Fibroblast of the aortic adventitia (primary cell): ENCODE measurements at regions not wholly inside any gene's neighbourhood (a gene's known extent, or its start where the extent isn't known, plus 50 kb on each side); places are given as distances from the start of the nearest gene placed in this dataset.
A peak's percentile ranks its signal among the peaks of the same experiment; 100 is the strongest.

Source experiments
- DNase-seq: peaks from one replicate; pipeline ENCODE4 v3.0.0-alpha.2; 2010; ENCODE audit warnings: low read depth
- H3K4me3 ChIP-seq: 2 replicates; pipeline ENCODE4 v1.5.1; 2011; ENCODE audit warnings: low read depth, mild to moderate bottlenecking, control low read depth, low read length, moderate library complexity
- TF ChIP-seq, protein P1 (sequence below): IDR thresholded peaks from 2 replicates; pipeline ENCODE4 v1.5.1; 2011; ENCODE audit warnings: mild to moderate bottlenecking, low read length, control low read depth, inconsistent platforms; ENCODE audit not compliant: insufficient read depth

DNA sequence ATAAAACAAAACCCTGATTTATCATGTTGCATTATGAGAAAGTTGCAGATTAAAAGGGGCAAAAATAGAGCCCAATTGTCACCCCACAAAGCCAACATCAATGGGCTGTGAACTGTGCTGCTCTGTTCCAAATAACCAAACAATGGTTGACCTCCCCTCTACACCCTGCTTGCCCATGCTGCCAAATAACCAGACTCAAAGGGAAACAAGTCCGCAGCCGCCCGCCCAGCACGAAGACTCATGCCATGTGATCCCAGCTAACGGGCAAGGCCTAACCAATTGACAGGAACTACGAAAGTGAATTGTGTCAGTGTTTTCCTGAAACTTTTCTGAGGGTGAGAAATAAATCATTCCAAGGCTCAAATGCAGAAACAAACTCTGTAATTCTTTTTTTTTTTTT lies 97.9 kb upstream of the RIOK3 start:
- H3K4me3 ChIP-seq: no peak overlapping the region
- TF ChIP-seq, protein P1, sequence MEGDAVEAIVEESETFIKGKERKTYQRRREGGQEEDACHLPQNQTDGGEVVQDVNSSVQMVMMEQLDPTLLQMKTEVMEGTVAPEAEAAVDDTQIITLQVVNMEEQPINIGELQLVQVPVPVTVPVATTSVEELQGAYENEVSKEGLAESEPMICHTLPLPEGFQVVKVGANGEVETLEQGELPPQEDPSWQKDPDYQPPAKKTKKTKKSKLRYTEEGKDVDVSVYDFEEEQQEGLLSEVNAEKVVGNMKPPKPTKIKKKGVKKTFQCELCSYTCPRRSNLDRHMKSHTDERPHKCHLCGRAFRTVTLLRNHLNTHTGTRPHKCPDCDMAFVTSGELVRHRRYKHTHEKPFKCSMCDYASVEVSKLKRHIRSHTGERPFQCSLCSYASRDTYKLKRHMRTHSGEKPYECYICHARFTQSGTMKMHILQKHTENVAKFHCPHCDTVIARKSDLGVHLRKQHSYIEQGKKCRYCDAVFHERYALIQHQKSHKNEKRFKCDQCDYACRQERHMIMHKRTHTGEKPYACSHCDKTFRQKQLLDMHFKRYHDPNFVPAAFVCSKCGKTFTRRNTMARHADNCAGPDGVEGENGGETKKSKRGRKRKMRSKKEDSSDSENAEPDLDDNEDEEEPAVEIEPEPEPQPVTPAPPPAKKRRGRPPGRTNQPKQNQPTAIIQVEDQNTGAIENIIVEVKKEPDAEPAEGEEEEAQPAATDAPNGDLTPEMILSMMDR: no peak
- no peak for DNase-seq

DNA sequence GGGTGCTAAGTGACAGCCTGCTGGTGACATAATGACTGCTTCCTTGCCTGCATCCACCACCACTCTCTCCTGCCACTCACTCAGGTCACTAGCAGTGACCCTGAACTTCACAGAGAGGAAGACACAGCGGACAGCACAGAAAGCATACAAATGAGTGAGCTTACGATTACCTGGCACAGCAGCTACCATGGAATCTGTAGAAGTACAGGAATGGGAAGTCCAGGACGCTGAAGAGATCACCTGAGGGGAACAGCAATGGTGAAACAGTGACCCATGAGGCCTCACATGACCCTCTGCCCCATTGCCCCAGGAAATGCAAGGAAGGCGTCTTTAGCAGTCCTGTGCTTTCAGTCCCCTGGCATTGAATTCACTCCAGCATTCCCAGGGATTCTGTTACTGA lies 96.7 kb upstream of the RIOK3 start:
- TF ChIP-seq, protein P1: no peak
- no peak for DNase-seq
- H3K4me3 ChIP-seq: no peak overlapping the region

DNA sequence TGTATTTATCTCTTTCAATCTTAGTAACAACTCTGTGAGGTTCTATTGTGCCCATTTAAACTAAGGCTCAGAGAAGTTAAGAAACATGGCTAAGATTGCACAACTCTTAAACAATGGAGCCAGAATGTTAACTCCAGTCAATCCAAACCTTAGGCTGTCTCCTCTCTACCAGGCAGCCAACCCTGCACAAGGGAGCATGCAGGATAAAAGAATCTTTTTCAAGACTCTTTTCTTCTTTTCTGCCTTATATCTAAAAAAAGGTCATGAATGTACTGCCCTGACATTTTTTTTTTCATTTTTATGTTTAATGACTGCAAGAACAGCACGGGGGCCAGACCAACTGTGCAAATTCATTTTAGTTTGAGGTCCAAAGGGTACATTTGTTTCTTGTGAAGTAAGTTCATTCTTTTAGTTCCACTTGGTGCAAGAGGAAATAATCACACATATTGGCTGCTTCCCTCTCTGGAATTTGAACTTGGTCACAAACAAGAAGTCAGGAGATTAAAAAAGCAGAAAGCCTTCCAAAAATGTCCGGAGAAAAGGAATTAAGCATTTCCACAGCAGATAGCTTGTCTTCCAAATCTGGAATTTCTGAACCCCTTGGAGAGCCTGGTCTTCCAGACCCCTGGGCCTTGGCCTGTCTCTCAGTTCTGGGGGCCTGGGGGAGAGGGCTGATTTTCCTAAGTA lies 96.0 kb upstream of the RIOK3 start:
- DNase-seq: peak; percentile 92
- TF ChIP-seq, protein P1: no peak

DNA sequence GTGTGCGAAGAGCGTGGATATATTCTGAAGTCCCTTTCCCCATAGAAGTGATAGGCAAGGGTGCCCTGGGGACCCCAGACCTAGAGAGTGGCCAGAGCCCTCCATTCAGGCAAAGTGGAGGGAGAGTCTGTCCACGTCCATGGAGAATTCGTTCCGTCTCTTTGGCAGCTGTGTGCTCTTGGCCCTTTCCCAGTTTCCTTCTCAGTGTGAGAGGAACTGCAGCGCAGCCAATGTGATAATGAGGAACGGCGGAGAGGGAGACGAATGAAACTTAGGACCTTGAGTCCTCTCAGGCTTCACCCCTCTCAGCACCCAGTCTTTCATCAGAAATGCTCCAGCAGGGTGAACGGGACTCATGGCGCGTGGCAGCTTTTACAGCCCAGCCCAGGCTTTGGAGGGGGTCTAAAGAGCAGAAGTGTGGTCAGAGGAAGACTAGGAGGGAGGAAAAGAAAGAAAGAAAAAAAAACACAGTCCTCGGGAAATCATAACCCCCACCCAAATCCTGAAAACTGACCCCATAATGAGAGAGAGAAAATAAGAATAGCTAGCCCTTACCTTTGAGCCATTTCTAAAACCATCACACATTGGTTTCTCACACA lies 95.0 kb upstream of the RIOK3 start:
- H3K4me3 ChIP-seq: no peak overlapping the region
- DNase-seq: peak; percentile 33
- TF ChIP-seq, protein P1: no peak

More for the DNA sequence above, 96.0 kb upstream of the RIOK3 start:
- no peak overlapping the region for H3K4me3 ChIP-seq

DNA sequence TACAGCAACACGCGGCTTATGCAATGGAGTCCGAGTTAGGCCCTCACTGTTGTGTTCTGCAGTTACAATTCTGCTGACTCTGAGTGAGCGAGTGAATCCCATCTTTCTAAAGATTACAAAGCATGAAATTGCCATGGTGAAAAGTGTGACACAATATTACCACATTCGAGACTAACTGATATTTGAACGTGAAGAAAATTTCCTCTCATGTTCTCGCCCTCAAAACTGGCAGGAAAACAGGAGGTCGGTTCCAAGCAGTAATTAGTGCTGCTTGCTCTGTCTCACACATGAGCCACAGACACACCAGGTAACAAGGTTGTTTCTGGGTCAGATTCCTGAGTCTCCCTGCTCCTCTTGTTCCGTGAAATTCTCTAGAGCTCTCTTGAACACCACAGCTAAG lies 93.7 kb upstream of the RIOK3 start:
- H3K4me3 ChIP-seq: no peak overlapping the region
- TF ChIP-seq, protein P1: no peak
- DNase-seq: no peak

DNA sequence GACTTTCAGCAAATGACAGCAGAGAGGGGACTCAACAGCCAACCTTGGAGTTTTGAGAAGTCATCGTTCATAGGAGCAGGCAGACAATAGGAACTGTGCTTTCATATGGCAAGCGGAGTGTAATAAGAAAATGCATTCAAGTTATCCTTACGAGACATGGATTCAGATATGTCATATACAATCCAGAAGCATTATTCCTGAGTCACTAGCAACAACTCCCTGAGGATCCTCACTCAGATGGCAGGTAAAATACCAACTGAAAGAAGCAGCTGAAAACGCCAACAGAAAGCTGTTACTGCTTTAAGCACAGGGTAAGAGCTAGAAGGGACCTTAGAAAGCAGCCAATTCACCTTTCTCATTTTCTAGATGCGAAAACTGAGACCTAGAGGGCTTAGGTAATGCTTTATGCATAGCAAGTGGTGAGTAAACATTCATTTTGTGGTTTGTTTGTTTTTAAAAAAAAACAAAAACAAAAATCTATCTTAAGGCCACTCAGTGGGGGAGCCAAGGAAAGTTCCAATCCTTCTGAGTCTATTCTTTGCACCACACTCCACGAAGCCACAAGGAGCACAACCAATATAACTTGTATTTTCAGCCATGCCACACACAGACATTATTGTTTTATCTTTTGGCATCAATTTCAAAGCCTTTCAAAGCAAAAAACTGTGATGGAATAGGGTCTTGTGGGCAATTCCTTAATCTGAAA lies 89.1 kb upstream of the RIOK3 start:
- TF ChIP-seq, protein P1: no peak
- DNase-seq: no peak
- H3K4me3 ChIP-seq: no peak overlapping the region
